ENCODE measurements at regions not wholly inside any gene's neighbourhood (a gene's known extent, or its start where the extent isn't known, plus 50 kb on each side); places are given as distances from the start of the nearest gene placed in this dataset.

- TF ChIP-seq PBX2 (CRISPR knock-in tag; IDR thresholded peaks at IDR 0.05; ENCODE audit: low read depth) (no peak), PBX2 (tag; conservative IDR thresholded peaks at IDR 0.05; ENCODE audit: low read depth) (peak; percentile 94), STAT5A (IDR thresholded peaks at IDR 0.05; ENCODE audit: borderline replicate concordance, low read length) (no peak), HNRNPK (IDR thresholded peaks at IDR 0.05; ENCODE audit: low read depth, low read length, poor library complexity, severe bottlenecking) (no peak), ZC3H11A (IDR thresholded peaks at IDR 0.05; ENCODE audit: low read depth, low read length) (no peak), ZNF184 (CRISPR knock-in tag; IDR thresholded peaks at IDR 0.05) (no peak), ZNF384 (IDR thresholded peaks at IDR 0.05; ENCODE audit: low read depth, low read length) (peak; percentile 84), THAP7 (CRISPR knock-in tag; IDR thresholded peaks at IDR 0.05) (no peak), KLF6 (CRISPR knock-in tag; IDR thresholded peaks at IDR 0.05; ENCODE audit: borderline replicate concordance) (no peak), ZNF3 (CRISPR knock-in tag; IDR thresholded peaks at IDR 0.05) (no peak), ZNF408 (CRISPR knock-in tag; IDR thresholded peaks at IDR 0.05; ENCODE audit: low read depth) (no peak), RBFOX2 (IDR thresholded peaks at IDR 0.05; ENCODE audit: low read depth, low read length) (no peak), CBFA2T2 (conservative IDR thresholded peaks at IDR 0.05) (peak; percentile 64), SMAD4 (CRISPR knock-in tag; conservative IDR thresholded peaks at IDR 0.05) (peak; percentile 63; the same call in 1 of the 2 replicates), THAP12 (CRISPR knock-in tag; IDR thresholded peaks at IDR 0.05) (no peak), NR3C1 (CRISPR knock-in tag; IDR thresholded peaks at IDR 0.05) (no peak), KDM1A (IDR thresholded peaks at IDR 0.05) (peak; percentile 67 to 78), TRIM28 (IDR thresholded peaks at IDR 0.05) (no peak), NRF1 (conservative IDR thresholded peaks at IDR 0.05 in 1 of 2, IDR thresholded peaks at IDR 0.05 in 1 of 2) (no peak), JUN (IDR thresholded peaks at IDR 0.05; ENCODE audit: borderline replicate concordance, low read depth, low read length) (no peak), JUN (CRISPR knock-in tag; IDR thresholded peaks at IDR 0.05; ENCODE audit: borderline replicate concordance) (no peak), MAFF (IDR thresholded peaks at IDR 0.05; ENCODE audit: low read length) (no peak), ZFX (CRISPR knock-in tag; IDR thresholded peaks at IDR 0.05) (no peak), GTF2B (IDR thresholded peaks at IDR 0.05; ENCODE audit: extremely low read depth, insufficient read length) (no peak), ZBTB12 (CRISPR knock-in tag; IDR thresholded peaks at IDR 0.05) (no peak)
Observed at GRCh38 chr18:6561420-6561861, 146.7 kb upstream of the L3MBTL4 start (continued).
